ENCODE measurements at regions not wholly inside any gene's neighbourhood (a gene's known extent, or its start where the extent isn't known, plus 50 kb on each side); places are given as distances from the start of the nearest gene placed in this dataset.

GRCh38 chr14:98169170-98169587, 1102.8 kb downstream of the BCL11B start:
- DNase-seq (ENCODE audit: low spot score): no peak
- H3K4me1 ChIP-seq (ENCODE audit: insufficient read depth): no peaks in the 10 kb centered on the region
- no peaks in the 10 kb centered on the region for H3K9me2 ChIP-seq (replicated peaks; ENCODE audit: insufficient read depth)
- H2AFZ ChIP-seq: no peak overlapping the region
- no peak overlapping the region for H3K27ac ChIP-seq
- H3K4me2 ChIP-seq: no peak overlapping the region
- no peaks in the 10 kb centered on the region for H3K27me3 ChIP-seq
- TF ChIP-seq EZH2phosphoT487 (IDR thresholded peaks at IDR 0.05; ENCODE audit: low read depth, severe bottlenecking, unreplicated experiment) (no peak), EZH2 (IDR thresholded peaks at IDR 0.05; ENCODE audit: borderline replicate concordance) (no peak), CTCF (IDR thresholded peaks at IDR 0.05; ENCODE audit: poor library complexity) (no peak)
- H3K79me2 ChIP-seq: no peaks in the 10 kb centered on the region
- H3K36me3 ChIP-seq (replicated peaks; ENCODE audit: insufficient read depth, low read depth): no peaks in the 10 kb centered on the region
- H3K9me3 ChIP-seq (ENCODE audit: low read depth): no peaks in the 10 kb centered on the region
- no peak overlapping the region for H3K4me3 ChIP-seq
- H4K20me1 ChIP-seq (ENCODE audit: insufficient read depth, poor library complexity, severe bottlenecking): no peaks in the 10 kb centered on the region

GRCh38 chr14:98170575-98170974, 1101.4 kb downstream of the BCL11B start:
- Histone ChIP-seq H3K4me2 (no peak overlapping the region), H3K79me2 (no peaks in the 10 kb centered on the region), H3K36me3 (replicated peaks; ENCODE audit: insufficient read depth, low read depth) (no peaks in the 10 kb centered on the region), H3K27me3 (no peaks in the 10 kb centered on the region), H3K9me2 (replicated peaks; ENCODE audit: insufficient read depth) (no peaks in the 10 kb centered on the region), H3K4me3 (no peak overlapping the region), H4K20me1 (ENCODE audit: insufficient read depth, poor library complexity, severe bottlenecking) (no peaks in the 10 kb centered on the region), H2AFZ (no peak overlapping the region), H3K27ac (no peak overlapping the region), H3K4me1 (ENCODE audit: insufficient read depth) (no peaks in the 10 kb centered on the region), H3K9me3 (ENCODE audit: low read depth) (no peaks in the 10 kb centered on the region)
- 67% methylated on average over 5 of the region's 5 CpGs for WGBS (ENCODE audit: low lambda C conversion rate, missing lambda C conversion rate)
- TF ChIP-seq EZH2phosphoT487 (IDR thresholded peaks at IDR 0.05; ENCODE audit: low read depth, severe bottlenecking, unreplicated experiment) (no peak), CTCF (IDR thresholded peaks at IDR 0.05; ENCODE audit: poor library complexity) (no peak), EZH2 (IDR thresholded peaks at IDR 0.05; ENCODE audit: borderline replicate concordance) (no peak)
- DNase-seq (ENCODE audit: low spot score): no peak

- Histone ChIP-seq H3K27me3 (no peaks in the 10 kb centered on the region), H4K20me1 (ENCODE audit: insufficient read depth, poor library complexity, severe bottlenecking) (no peaks in the 10 kb centered on the region), H3K4me2 (no peak overlapping the region), H3K4me3 (no peak overlapping the region), H2AFZ (no peak overlapping the region), H3K4me1 (ENCODE audit: insufficient read depth) (no peaks in the 10 kb centered on the region), H3K79me2 (no peaks in the 10 kb centered on the region), H3K9me2 (replicated peaks; ENCODE audit: insufficient read depth) (no peaks in the 10 kb centered on the region), H3K27ac (no peak overlapping the region), H3K9me3 (ENCODE audit: low read depth) (no peaks in the 10 kb centered on the region), H3K36me3 (replicated peaks; ENCODE audit: insufficient read depth, low read depth) (no peaks in the 10 kb centered on the region)
- no peak for DNase-seq (ENCODE audit: low spot score)
- TF ChIP-seq CTCF (IDR thresholded peaks at IDR 0.05; ENCODE audit: poor library complexity) (no peak), EZH2phosphoT487 (IDR thresholded peaks at IDR 0.05; ENCODE audit: low read depth, severe bottlenecking, unreplicated experiment) (no peak), EZH2 (IDR thresholded peaks at IDR 0.05; ENCODE audit: borderline replicate concordance) (no peak)
- WGBS (ENCODE audit: low lambda C conversion rate, missing lambda C conversion rate): 93% methylated on average over 3 of the region's 3 CpGs
Measured at GRCh38 chr14:98171654-98172053, 1100.3 kb downstream of the BCL11B start.

- Histone ChIP-seq H3K27me3 (no peaks in the 10 kb centered on the region), H4K20me1 (ENCODE audit: insufficient read depth, poor library complexity, severe bottlenecking) (no peaks in the 10 kb centered on the region), H3K79me2 (no peaks in the 10 kb centered on the region), H2AFZ (no peak overlapping the region), H3K36me3 (replicated peaks; ENCODE audit: insufficient read depth, low read depth) (no peaks in the 10 kb centered on the region), H3K4me3 (no peak overlapping the region), H3K4me2 (no peak overlapping the region), H3K4me1 (ENCODE audit: insufficient read depth) (no peaks in the 10 kb centered on the region), H3K27ac (no peak overlapping the region), H3K9me3 (ENCODE audit: low read depth) (no peaks in the 10 kb centered on the region), H3K9me2 (replicated peaks; ENCODE audit: insufficient read depth) (no peaks in the 10 kb centered on the region)
- TF ChIP-seq EZH2phosphoT487 (IDR thresholded peaks at IDR 0.05; ENCODE audit: low read depth, severe bottlenecking, unreplicated experiment): no peak
- no peak for TF ChIP-seq EZH2 (IDR thresholded peaks at IDR 0.05; ENCODE audit: borderline replicate concordance)
- no peak for TF ChIP-seq CTCF (IDR thresholded peaks at IDR 0.05; ENCODE audit: poor library complexity)
- whole genome bisulfite sequencing (ENCODE audit: low lambda C conversion rate, missing lambda C conversion rate): 86% methylated on average over 5 of the region's 5 CpGs
- DNase-seq (ENCODE audit: low spot score): no peak
Measured at GRCh38 chr14:98172243-98172778, 1099.7 kb downstream of the BCL11B start.
